Skeletal muscle cell (primary cell): ENCODE measurements at regions not wholly inside any gene's neighbourhood (a gene's known extent, or its start where the extent isn't known, plus 50 kb on each side); places are given as distances from the start of the nearest gene placed in this dataset.

Experiments used
- DNase-seq: peaks from one replicate; pipeline ENCODE4 v3.0.0-alpha.2; 2010; ENCODE audit warnings: low read depth
- H3K4me3 ChIP-seq: 2 replicates; pipeline ENCODE4 v1.5.1; 2011; ENCODE audit warnings: low read depth, mild to moderate bottlenecking, control low read depth, low read length, moderate library complexity

DNA sequence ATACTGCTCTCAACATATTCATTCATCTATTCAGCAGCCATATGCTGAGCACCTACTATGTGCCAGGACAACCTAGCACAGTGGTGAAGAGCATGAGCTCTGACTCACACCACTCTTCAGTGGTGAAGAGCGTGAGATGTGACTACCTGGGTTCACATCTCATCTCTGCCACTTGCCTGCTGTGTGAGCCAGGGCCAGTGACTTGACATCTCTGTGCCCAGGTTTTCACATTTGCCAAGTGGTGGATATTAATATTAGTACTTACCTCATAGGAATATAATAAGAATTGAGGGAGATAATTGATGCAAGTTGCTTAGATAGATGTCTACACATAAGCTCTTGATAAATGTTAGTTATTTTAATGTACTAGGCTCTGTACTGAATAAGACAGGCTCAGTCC, 488.9 kb downstream of the PTPRU start:
- no peak for DNase-seq
- no peak overlapping the region for H3K4me3 ChIP-seq

DNA sequence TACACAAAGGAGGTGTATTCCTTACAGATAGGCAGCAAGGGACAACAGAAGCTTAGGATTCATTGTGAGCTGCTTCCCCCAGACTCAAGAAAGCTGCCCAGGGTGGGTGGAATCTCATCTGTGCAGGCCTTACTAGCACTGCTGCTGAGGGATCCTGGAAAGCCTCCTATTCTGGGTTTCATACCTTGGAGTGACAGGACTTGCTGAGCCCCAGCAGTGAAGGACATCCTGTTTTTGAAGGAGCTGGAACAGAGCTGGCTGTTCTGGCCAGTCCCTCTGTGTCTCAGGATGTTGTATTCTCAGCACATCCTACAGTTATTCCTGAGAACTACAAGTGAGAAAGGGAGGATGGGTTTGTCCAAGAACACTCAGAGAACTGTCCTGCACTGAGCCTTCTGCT, 486.3 kb downstream of the PTPRU start:
- no peak for DNase-seq
- no peak overlapping the region for H3K4me3 ChIP-seq

DNA sequence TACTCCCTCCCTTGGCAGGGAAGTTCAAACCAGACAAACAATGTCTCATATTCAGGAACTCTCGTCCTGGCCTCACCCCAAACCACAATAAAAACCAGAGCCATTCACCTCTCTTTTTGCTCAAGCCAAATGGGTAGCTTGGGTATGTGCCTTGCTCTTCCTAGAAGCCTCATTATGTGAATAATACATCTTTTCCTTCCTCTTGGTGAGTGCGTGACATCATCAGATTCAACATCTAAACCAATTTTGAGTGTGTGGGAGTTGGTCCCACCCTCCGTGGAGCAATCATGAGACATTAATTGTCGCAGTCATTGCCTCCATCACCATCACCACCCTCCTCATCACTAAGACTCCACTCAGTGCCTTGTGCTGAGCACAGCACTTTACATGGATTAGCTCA, 482.9 kb downstream of the PTPRU start:
- no peak overlapping the region for H3K4me3 ChIP-seq
- no peak for DNase-seq

DNA sequence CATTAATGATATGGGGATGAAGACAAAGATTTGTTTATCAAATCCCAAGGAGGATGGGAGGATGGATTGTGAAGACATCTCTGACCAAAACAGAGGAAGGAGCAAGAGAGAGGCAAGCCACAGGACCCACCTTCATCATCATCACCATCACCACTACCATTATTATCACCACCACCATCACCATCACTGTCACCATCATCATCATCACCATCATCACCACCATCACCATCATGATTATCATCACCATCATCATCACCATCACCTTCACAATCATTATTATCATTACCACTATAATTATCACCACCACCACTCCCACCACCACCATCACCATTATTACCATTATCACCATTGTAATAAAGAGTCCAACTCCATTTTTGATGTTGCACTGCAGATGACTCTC, 482.5 kb downstream of the PTPRU start:
- no peak overlapping the region for H3K4me3 ChIP-seq

DNA sequence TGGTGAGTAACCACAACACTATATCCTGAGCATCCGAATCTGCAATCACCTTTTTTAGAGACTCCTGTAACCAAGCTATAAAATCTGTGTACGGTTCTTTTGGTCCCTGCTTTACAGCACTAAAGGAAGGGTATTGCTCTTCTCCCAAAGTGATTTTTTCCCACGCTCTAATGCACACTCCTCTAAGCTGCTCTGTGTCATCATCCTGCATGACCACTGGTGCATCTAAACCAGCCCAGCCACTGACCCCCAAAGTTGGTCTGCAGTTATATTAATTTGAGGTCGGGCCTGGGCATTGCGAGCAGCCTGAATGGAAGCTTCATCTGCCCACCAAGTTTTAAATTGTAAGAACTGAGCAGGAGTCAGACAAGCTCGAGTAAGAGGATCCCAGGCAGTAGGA, 480.0 kb downstream of the PTPRU start:
- H3K4me3 ChIP-seq, result no peak overlapping the region
- DNase-seq, result no peak

More for the DNA sequence above, 482.5 kb downstream of the PTPRU start:
- DNase-seq, result no peak

DNA sequence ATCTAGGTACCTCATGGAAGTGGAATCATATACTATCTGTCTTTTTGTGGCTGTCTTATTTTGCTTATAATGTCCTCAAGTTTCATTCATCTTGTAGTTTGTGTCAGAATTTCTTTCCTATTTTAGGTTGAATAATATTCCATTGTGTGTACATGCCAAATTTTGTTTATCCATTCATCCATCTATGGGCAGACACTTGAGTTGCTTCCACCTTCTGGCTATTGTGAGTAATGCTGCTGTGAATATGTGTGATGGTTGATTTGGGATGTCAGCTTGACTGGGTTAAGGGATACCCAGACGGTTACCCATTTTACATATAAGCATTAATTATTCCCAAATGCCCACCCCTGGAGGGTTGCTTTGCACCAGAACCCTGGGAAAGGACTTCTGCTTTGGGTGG, 477.5 kb downstream of the PTPRU start:
- no peak overlapping the region for H3K4me3 ChIP-seq

DNA sequence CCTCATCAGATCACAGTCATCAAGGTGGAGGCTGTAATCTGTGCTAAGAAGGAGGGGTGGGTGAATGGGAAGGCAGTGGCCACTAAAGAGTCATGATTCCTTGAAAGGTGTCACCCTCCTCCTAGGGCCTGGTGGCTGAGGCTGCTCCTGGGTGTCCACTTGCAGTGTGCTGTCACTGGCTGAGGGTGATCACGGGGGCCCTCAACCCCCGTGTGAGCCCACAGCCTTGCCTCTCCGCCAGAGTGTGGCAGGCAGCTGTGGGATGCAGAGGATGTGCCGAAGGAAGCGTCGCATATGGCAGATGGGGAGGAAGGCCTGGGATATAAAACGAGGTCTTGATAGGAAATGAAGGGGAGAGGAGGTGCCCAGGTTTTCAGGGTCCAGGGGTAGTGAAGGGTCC, 476.5 kb downstream of the PTPRU start:
- no peak overlapping the region for H3K4me3 ChIP-seq
- DNase-seq, result no peak

More for the DNA sequence above, 477.5 kb downstream of the PTPRU start:
- no peak for DNase-seq

DNA sequence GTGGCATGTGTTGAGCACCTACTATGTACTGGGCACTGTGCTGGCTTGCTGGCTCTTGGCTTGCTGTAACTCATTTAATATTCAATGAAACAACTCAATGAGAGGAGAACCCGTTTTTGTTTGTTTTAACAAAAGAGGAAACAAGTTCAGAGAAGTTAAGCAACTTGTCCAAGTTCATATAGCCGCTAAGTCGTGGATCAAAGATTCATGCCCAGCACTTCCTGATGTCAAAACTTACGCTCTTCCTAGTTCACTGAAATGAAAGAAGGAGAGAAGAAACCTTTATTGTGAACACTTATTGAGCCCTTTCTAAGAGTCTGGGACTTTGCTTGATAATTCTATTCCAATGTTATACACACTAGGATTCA, 475.9 kb downstream of the PTPRU start:
- no peak for DNase-seq
- no peak overlapping the region for H3K4me3 ChIP-seq

DNA sequence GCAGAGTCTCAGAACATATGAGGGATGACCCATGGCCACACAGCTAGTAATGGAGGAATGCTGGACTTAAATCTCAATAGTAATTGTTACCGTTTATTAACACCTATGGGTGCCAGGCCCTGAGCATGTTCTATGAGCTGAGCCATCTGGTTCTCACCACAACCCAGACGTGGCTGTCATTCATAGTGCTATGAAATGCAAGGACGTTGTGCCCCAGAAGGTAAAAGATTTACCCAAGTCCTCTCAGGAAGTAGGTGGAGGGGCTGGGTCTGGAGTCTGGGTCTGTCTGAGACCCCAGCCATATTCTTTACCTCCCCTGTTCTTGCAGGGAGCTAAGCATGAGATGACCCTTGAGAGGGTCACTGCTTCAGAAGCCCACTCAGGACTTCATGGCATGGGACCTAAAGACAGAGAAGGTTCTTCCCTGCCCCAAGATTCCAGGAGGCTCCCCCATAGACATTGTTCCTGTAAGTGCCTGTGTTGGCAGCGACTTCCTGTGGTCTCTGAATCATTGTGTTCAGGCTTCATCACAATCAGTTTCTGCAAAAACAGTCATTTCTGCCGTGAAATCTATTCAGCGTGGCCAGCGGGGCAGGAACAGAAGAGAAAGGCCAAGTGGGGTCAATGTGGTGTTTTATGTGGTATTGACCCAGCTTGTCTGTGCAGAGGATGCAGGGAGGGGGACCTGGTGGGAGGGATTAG, 475.4 kb downstream of the PTPRU start:
- DNase-seq, result no peak
- no peak overlapping the region for H3K4me3 ChIP-seq

DNA sequence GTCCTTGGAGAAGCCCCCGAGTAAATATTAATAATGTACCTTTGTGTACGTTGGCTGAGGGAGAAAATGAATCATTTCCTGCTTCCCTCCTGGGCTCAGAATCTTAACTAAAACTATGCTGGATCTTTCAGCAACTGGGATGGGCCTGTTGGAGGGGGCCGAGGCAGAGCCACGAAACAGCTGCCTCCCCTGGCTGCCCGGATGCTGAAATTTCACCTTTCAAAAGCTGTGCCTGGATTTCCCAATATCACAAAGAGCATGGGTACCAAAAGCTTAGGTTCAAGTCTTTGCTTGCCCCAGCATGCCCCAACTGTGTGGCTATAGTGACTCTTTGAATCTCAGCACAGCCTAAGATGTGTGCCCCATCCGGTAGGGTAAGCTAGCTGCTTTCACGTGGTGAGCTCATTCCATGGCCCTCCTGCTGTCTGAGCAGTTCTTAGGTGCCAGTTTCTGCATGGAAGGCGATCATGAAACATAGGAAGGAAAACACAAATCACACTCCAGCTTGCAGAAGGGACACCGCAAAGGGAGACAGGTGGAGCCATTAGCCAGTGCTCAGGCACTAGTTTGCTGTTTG, 473.5 kb downstream of the PTPRU start:
- H3K4me3 ChIP-seq, result no peak overlapping the region
- peak; percentile 43 for DNase-seq

DNA sequence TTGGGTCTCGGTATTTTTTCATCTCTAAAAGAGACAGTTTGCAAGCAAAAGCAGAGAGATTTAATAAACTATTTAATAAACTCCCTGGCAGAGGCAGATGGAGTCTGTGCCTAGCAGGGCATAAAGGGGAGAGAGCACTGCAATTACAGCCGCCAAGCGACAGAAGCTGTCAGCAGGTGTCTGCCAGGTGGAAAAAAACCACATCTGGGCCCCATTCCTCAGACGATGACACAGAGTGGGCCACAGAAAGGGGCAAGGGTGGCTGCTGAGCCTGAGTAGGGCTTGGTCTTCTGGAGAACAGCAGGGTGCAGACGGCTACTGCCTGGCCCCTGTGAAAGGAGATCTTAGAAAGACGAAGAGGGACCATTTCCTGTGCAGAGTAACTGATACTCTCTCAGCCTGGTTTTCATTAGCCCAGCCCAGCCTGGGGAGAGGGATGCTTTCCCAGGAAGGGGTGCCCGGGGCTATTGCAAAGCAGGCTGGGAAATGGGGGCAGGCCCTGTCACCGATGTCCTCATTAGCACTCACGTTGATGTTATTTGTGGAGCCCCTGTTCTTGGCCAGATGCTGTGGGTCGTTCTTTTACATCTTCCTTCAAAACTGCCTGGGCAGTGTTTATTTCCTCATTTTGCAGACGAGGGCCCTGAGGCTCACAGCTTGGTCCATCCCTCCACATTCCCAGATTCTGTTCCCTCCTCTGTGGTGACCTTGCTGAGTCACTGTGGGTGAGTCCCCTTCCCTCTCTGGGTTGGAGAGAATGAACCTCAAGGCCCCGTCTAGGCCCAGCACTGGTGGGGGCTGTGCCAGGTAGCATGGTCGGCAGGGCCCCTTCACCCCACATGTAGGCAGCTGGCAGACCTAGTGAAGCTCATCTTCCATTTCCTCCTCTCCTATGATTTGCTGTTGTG, 472.7 kb downstream of the PTPRU start:
- DNase-seq, result peak; percentile 57
- H3K4me3 ChIP-seq, result no peak overlapping the region

DNA sequence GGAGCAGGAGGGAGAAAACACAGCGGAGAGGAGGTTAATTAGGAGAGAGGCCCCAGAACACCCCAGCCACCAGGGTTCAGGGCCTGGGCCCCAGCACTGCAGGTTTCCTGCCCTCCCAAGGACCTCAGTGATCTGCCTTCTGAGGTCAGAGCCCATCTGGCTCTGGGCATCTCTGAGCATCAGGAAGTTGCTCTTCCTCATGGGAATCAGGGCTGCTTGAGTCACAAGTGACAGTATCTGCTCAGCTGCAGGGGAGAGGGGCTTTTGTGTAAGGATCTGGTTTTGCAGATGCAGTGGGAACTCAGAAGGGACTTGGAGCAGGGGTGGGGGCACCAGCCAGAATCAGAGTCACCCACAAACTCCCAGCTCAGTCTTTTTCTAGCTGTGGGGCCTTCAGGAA, 472.1 kb downstream of the PTPRU start:
- H3K4me3 ChIP-seq, result no peak overlapping the region
- no peak for DNase-seq

DNA sequence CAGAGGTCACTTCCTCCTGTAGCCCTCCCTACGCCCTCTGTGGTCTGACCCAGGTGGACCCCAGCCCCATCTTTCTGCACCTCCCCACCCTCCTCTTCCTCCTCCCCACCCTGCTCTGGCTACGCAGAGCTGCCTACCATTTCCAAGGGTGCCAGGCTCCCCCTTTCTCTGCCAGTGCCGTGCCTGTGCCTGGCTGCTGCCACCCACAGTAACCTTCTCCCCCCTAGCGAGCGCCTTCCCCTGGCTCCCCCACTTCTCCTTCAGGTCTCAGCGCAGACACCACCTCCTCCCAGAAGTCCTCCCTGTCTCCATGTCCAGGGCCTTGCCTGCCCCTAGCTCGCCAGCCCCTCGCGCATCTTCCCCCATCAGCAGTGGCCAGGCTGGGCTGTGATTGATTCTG, 471.5 kb downstream of the PTPRU start:
- H3K4me3 ChIP-seq, result no peak overlapping the region
- no peak for DNase-seq

DNA sequence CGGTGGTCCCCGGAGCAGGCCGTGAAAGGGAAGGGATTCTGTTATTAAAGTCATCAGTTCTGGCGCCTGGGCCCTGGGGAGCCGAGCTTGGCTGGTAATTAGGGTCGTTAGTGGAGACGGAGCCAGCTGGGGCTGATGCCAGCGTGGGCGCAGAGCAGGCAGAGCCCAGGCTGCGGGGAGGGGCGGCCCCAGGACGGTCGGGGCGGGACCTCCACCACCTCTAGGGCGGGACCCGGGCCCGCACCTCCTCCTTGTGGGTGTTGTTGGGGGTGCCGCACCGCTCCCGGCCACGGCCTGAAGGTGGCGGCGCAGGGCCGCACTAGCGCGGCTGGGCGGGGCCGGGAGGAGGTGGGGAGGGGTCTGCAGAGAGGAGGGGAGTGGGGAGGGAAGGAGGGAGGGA, 470.6 kb downstream of the PTPRU start:
- no peak for DNase-seq
- no peak overlapping the region for H3K4me3 ChIP-seq

DNA sequence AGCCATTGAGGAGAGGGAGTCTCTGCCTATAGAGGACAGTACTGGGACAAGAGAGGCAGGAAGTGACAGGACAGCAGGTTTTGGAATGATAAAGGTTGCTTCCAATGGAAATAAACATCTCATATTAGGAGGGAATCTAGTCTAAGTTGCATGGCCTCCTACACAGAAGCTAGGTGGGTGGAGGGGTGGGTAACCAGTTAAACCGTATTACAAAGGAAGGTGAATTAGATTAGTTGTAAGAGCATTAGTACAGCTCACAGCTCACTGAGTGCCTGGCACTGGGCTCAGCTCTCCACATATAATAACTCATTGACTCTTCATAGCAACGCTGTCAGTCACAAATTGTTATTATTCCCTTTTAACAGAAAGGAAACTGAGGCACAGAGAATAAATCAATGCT, 468.1 kb downstream of the PTPRU start:
- no peak for DNase-seq
- H3K4me3 ChIP-seq, result no peak overlapping the region

DNA sequence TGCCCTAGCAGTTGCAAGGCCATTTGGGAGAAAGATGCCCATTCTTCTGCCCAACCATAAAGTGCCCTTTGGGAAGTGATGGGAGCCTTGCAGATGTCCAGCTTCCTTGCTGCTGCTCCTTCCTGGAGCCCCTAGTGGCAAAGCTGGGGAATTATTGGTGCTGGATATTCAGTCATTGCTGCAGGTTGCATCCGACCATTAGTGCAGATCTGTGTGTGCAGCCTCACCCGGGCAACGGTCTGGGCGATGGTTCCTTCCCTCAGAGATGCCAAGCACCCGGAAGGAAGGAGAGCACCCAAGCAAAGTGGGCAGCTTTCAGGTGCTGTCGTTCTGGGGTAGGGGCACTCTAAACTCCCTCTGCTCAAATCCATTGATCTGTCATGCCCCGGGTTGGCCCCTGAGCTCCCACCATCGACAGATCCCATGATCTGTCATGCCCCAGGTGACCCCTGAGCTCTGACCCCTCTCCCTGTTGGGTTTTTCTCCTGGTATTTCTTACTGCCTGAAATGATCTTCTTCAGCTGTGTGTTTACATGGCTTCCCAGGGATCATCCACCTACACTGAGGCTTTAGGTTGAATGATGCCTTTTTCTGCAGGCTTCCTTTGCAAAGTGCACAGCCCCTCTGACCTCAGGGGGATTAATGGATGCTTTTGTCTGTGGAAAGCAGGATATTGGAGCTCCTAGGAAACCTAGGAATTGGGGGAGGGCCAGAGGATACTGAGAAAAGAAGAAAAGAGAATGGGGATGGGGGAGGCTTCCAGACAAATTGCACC, 467.5 kb downstream of the PTPRU start:
- DNase-seq, result no peak
- H3K4me3 ChIP-seq, result no peak overlapping the region

DNA sequence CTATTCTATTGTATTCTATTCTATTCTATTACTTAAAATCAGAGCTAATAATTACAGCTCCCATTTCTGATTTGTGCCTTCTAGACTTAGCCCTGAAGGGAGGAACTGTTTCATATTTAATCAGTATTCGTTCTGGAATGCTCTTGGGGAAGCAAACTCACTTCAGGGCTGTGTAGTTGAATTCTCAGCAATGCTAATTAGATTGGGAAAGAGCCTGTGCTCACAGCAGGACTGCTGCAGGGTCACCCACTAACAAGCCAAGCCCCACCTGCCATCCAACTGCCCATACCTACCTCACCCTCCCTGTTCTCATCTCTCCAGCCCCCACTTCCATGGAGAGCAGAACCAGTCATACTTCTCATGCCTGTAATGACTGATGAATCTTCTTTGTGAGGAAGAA, 464.2 kb downstream of the PTPRU start:
- H3K4me3 ChIP-seq, result no peak overlapping the region
- DNase-seq, result no peak

DNA sequence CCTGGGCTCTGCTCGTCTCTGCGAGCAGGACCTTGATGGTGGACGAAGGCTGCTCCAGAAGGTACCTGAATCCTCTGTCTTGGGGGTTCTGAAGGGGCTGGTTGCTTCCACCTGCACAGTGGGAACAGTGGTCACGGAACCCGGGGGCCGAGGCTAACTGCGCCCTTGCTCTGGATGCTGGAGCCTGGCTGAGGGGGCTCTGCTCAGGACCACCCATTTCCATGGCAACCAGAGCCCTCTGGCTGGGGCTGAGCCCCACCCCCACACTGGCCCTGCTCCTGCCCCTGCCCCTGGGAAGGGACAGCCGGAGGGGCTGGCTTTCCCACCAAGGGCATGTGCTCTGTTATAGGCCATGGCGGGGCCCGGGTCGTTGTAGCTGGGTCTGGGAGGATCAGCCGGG, 462.3 kb downstream of the PTPRU start:
- no peak for DNase-seq
- no peak overlapping the region for H3K4me3 ChIP-seq

DNA sequence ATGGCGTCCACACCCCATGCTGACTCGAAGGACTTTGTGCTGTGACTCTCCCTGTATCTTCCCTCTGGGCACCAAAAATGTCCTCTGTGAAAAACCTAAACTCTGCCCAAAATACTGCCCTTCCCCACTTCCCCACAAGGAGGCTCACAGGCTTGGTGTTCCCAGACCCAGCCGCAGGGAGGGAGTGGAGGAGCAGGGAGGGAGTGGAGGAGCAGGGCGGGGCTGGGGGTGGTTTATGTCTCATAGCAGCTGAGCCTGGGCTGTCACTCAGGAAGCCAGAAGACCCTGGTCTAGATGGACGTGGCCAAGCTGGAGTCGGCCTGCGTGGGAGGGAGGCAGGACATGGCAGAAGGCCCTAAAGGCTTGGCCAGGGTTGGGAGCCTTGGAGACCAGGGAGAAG, 461.7 kb downstream of the PTPRU start:
- no peak for DNase-seq
- H3K4me3 ChIP-seq, result no peak overlapping the region

DNA sequence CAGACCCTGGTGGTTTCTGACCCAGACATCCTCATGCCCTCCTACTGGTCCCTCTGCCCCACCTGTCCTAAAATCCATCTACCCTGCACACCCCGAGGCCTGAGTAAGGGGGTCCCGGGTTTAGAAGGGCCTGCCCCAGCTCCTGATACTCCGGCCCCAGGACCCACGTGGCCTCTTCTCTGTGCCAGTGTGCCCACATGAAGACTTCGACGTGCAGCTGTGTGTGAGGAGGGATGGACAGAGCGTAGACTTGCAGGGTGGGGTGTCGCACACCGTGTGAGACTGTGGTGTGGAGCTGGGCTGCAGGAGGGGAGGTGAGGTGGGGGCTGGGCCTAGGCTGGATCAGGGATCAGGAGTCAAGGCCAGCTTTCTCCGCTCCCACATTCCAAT, 461.1 kb downstream of the PTPRU start:
- no peak overlapping the region for H3K4me3 ChIP-seq
- DNase-seq, result no peak
